H1 (cell line): ENCODE measurements at regions not wholly inside any gene's neighbourhood (a gene's known extent, or its start where the extent isn't known, plus 50 kb on each side); places are given as distances from the start of the nearest gene placed in this dataset.

ENCODE experiments used
- ATF3 ChIP-seq: IDR thresholded peaks from 2 replicates; pipeline ENCODE4 v1.6.1; 2011; ENCODE audit warnings: low read depth, mild to moderate bottlenecking, low read length; ENCODE audit not compliant: insufficient read depth
- CTCF ChIP-seq, 3 experiments: IDR thresholded peaks; 1 replicate in 2 of 3; 2 replicates in 1 of 3; pipeline versions ENCODE4 v1.5.1 to v1.6.1; 2011; ENCODE audit warnings: low read length in 3 of 3, mild to moderate bottlenecking in 3 of 3, inconsistent platforms in 2 of 3, low read depth in 1 of 3, moderate library complexity in 1 of 3; ENCODE audit not compliant: insufficient read depth in 1 of 3; ENCODE audit errors: control extremely low read depth in 1 of 3
- EZH2 ChIP-seq: fragments of 200-600 bp; sonication (generic); IDR thresholded peaks from 2 replicates; pipeline ENCODE4 v1.7.1; 2012; ENCODE audit warnings: low read depth, mild to moderate bottlenecking, moderate library complexity, low read length, inconsistent platforms; ENCODE audit not compliant: severe bottlenecking
- POLR2A ChIP-seq, 2 experiments: IDR thresholded peaks; 1 replicate in 1 of 2; 2 replicates in 1 of 2; pipeline ENCODE4 v1.6.1; 2011; ENCODE audit warnings: low read depth in 2 of 2, low read length in 2 of 2, mild to moderate bottlenecking in 2 of 2; ENCODE audit errors: control extremely low read depth in 1 of 2
- POLR2AphosphoS5 ChIP-seq: IDR thresholded peaks from 2 replicates; pipeline ENCODE4 v1.6.1; 2011; ENCODE audit warnings: low read depth, low read length

GRCh38 chr7:110337646-110338045, 753.3 kb upstream of the LRRN3 start:
- TF ChIP-seq EZH2, result no peak
- no peak for TF ChIP-seq CTCF (IDR thresholded peaks at IDR 0.05; ENCODE audit: control extremely low read depth in 1 of 3, insufficient read depth in 1 of 3, low read depth in 1 of 3, low read length in 3 of 3)
- TF ChIP-seq POLR2A (IDR thresholded peaks at IDR 0.05; ENCODE audit: control extremely low read depth in 1 of 2, low read depth in 2 of 2, low read length in 2 of 2), result no peak
- no peak for TF ChIP-seq POLR2AphosphoS5
- no peak for TF ChIP-seq ATF3
